GM21447 (cell line): ENCODE measurements at regions not wholly inside any gene's neighbourhood (a gene's known extent, or its start where the extent isn't known, plus 50 kb on each side); places are given as distances from the start of the nearest gene placed in this dataset.

Source experiments
- ATAC-seq: cut with Tn5 transposase; IDR thresholded peaks from one replicate; pipeline ENCODE4 v1.9.1; 2021; ENCODE audit not compliant: unreplicated experiment

DNA sequence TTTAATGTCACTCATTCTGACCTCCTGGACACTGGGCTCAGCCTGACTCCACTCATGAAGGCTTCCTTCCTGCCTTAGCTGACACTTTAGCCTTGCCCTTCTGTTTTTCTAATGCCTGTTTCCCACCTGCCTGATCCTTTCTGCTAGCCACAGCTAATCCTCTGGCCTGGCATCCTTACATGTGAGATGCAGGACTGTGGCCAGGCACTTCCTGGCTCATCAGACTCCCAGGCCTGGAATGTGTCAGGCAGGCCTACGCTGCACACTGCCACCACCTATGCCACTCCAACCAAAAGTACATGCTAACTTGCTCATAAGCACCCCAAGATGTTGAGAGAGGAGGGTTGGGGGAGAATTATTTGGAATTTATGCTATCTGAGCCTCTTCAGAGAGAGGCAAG lies 138.8 kb upstream of the NALF2 start:
- no peak for ATAC-seq

DNA sequence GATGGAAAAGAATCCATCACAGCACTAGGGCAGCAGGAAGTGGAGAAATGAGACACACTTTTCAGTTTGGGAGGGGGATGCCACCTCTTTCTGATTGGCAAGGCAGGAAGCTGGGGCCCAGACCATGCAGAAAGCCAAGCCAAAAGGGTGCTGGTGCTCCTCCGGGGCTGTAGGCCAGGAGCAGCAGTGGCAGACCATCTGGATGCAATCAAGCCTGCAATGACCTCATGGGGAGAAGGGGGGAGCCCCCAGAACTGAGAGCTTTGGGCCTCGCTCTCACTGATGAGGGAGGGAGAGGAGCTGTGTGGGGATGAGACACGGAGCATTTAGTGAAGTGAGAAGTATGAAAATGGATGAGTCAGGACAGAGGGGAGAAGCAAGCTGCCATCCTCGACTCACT lies 141.3 kb upstream of the NALF2 start:
- peak; percentile 75 for ATAC-seq

DNA sequence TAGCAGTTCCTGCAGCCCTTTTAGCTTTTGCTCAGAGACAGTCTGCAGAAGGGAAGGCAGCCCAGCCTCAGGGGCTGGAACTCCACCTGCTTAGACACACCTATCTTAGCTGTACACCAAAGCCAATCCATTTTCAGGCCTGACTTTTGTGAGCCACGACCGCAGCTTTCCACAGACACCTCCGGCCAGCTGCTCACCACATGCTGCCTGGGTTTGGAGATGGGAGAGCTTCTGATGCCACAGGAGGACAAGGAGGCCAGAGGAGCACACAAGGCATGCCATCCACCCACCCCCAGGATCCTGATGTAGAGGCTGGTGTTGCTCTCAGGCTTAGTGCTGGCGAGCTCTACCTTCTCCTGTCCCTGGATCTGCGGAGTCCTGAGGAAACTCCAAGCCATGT lies 141.8 kb upstream of the NALF2 start:
- ATAC-seq, result no peak

DNA sequence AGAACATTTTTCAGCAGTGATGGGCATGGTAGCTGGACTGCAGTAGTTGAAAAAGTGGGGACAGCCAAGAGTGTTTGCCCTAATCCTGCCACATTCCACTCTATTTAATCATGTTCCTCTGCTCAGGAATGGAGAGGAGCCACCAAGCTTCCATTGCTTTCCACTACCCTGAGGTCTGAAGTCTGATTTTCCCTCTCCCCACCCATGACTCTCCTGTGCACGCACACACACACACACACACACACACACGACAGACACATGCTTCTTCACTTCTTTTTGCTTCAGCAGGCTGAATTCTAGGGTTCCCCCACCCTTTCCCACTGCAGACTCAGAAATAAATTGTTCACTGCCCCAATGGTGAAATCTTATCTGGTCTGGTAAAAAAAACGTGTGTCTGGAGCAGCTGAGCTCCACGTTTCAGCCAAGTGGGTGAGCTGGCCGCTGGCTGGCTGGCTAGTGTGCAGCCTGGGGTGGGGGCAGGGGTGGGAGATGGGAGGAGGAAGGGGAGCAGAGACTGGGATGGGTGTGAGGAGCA lies 142.7 kb upstream of the NALF2 start:
- ATAC-seq, result no peak

DNA sequence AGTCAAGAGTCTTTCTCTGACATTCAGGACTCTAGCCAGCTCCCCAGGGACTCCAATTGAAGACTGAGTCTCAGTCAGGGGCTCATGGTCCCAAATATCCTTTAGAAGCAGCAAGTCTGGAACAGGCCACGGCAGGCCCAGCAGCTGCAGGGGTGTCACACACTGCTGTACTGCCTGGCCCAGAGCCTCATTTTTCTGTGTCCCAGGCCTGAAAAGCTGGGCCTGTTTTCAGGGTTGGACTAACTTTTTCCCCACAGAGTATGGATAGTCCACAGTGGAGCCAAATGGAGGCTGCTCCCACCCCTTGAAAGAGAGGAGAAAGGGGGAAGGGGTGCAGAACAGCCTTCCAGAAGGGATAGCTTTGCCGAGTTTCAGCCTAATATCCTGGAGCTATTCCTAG lies 146.8 kb upstream of the NALF2 start:
- no peak for ATAC-seq

DNA sequence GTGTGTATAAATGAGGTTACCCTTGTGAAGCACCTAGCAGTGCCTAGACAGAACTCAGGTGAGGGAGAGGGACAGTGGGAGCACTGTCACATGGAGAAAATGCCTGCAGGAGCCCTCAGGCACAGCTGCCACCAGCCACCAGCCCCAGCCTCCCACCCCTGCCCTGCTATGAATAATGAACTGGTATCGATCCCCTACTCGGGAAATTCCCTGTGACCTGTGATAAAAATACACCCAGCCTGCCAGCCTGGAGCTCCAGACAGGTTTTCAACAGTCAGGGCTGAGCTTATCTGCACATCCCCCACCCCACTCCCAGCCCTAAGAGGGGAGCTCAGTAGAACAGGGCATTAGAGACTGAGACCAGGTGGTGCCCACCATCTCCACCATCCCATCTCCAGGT lies 159.6 kb upstream of the PJA1 start:
- ATAC-seq, result no peak

DNA sequence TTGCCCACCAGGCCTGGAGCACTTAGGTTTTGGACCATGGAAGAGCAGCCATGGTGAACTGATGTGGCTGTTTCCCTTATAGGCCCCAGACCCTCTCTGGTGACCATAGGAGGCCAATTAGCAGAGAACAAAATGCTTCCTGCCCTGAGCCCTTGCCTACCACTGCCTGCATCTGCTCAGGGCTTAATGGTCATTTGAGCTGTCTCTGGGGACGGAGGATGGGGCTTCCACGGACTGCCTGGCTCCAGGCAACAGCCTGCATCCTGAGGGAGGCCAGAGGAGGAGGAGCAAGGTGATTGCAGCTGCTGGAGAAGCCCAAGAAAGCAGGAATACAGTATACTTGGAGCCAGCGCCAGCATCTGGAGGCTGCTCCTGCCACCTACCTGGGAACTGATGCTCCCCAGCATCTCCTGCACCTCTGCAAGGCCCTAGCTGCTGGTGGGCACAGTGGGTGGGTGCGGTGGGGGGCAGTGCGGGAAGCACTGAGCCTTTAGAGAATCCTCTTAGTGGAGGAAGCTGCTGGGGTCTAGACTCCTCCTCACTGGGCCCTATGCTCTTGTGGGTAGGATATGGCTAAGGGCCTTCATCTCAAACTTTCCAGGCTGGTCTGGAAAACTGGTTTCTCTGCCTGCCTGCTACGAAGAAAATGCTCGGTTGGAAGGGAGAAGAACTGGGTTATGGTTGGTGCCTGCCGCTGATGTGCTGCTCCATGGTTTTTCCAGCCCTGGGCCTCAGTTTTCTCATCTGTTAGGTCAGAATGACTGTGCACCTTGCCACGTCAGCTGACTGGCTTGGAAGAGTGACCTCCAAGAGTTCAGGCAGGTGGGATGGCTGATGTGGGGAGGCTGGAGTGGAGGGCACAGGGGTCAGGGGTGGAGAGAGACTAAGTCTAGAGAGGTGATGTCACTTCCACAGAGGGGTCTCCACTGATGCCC lies 158.8 kb upstream of the PJA1 start:
- no peak for ATAC-seq

DNA sequence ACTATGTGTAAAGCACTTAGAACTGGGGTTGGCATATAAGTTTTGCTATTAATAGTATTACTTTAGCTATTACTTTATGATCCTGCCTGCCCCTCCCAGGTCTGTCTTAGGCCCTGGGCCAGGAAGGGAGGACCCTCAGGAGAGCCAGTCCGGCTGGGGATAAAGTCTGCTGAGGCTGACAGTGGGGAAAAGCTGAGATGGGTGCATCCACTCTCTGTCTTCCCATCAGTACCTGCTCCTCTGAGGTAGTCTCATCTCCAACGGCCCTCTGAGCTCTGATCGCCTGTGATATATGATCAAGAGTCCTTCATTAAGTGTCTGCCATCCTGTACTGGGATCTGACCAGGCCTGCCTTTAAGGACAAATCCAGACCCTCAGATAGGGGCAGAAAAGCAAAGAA lies 156.5 kb upstream of the PJA1 start:
- no peak for ATAC-seq

DNA sequence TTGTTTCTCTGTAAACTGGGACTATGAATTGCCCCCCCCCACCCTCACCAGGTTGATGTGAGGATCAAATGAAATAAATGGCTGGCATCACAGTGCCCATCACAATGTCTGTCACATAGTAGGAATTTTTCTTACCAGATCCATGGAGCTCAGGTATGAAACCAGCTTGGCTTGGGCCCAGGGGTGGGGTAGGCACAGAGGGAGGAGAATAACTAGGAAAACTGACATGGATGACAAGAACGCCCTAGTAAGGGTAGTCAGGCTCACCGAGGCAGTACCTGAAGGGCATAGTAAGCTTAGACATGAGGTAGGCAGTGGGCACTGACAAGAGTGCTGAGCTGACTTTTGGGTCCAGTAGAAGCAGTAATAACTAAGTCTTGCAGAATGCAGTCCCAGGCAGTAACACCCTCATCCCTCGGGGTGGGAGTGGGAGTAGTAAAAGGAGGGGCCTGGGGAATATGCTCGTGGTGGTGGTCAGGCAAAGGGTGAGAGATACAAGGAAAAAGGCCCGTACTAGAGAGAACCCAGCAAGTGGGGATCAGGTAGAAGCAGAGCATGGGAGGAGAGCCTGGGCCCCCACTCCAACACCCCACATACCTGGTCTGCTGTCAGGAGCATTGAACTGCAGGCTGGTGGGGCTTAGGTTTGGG lies 155.9 kb upstream of the PJA1 start:
- no peak for ATAC-seq

DNA sequence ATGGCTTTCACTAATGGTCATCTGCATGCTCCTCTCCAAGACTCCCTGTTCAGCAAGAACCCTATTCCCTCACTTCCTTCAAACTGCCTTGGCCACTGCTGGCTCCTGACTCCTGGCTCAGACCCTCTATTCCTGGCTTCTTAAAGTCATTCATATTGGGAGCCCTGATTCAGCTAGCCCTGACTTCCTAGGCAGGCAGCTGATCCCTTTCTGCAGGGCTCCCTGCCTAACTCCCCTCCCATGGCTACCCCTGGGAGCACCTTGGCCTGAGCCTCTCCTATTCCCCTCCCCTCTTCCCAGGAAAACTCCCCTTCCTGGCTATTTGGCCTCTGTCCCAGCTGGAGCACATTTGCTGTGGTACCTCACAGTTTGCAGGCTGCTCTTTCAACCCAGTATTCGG lies 154.9 kb upstream of the PJA1 start:
- ATAC-seq, result no peak

DNA sequence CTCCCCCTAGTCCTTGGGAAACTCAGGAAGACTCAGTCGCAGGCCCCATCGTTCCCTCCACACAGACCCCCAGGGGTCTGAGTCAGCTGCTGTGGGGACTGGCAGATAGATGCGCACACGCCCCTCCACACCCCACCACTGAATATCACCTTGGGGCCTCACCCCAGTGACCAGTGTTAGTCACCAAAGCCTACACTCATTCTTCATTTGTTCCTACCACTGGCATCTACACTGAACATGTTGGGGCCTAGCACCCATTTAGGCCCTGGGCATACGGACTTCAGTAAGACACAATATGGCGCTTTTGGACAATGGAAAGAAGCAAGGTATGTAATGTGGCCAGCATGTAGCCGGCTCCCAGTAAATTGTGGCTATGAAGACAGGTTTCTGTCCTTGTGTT lies 154.1 kb upstream of the PJA1 start:
- no peak for ATAC-seq

DNA sequence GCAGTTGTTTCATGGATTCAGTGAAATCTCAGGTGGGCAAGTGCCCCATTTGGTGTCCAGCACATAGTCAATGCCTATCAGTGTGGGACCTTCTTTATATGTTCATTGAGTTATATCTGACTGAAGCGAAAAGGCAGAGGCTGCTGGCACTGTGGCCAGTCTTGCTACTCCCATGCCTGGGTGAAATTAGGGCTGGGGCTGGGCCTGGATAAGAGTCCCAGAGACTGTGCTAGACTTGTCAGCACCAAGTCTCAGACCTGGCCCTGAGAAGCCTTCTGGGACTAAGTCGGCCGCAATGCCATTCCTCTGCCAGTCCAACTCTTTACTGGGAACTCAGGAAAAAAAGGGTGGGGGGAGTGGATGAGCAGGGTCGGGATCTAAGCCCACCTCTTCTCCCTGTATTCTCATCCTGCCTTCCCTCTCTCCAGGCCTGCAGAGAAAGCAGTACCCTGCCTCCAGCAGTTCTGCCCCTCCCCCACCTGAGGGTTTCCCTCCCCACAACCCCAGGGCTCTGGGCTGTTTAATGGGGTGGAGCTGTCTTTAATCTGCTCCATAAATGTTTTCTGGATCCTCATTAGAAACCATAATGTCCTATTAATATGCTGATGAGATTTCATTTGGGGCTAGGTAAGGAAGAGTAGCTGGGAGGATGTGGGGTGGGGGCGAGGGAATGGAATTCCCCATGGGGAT lies 153.5 kb upstream of the PJA1 start:
- no peak for ATAC-seq

DNA sequence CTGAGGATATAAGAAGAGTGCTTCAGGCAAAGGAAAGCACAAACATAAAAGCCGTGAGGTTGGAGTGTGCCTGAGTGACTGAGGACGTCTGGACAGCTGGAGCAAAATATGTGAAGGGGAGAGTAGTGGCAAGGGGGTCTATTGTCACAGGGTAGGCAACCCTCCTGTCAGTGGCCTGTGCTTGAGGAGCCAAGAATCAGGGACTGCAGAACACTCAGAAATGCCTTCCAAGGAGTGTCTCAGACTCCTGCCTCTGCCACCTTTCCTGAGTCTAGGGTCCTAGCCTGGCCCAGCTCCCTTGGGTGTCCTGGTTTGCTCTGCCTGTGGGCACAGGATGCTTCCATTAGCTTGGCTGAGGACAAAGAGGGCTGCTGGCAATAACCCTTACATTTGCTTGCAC lies 152.5 kb upstream of the PJA1 start:
- ATAC-seq, result no peak

DNA sequence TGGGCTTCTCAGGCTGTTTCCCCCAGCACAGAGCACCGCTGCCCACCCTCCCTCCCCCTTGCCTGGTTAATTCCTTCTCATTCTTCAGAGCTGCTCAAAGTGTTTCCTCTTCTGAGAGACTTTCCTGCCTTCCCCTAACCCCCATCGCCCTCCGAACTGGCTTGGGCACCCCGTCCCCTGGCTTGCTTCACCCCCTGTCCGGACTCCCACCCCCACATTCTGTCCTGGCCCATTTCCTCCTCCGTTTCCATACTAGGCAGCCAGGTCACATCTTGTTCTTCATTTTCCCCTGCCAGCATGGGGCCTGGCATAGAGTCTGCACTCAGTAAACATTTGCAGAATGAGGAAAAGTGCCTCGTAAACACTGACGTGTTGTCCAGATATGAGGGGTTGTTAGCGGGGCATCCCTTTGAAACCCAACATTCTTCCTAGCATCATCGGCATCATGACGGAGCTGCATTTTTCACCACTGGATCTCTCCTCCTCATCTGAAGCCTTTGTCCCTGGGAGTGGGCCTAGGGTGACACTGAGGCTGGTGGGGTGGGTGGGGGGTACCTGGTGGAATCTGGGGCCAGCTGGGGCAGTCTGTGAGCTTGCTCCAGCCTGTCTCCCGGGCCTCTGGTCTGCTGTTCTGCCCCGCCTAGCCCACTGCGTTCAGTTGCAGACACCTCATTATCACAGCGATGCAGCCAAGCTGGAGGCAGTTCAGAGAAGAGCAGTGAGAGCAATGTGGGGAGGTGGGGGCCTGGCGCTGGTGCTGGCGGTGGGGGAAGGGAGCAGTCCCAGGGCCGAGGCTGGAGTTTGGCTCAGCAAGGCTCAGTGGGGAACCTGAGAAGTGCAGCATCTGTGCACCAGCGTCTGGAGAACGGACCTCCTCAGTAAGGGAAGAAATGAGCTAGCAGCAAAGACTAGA lies 149.4 kb upstream of the PJA1 start:
- ATAC-seq, result no peak

DNA sequence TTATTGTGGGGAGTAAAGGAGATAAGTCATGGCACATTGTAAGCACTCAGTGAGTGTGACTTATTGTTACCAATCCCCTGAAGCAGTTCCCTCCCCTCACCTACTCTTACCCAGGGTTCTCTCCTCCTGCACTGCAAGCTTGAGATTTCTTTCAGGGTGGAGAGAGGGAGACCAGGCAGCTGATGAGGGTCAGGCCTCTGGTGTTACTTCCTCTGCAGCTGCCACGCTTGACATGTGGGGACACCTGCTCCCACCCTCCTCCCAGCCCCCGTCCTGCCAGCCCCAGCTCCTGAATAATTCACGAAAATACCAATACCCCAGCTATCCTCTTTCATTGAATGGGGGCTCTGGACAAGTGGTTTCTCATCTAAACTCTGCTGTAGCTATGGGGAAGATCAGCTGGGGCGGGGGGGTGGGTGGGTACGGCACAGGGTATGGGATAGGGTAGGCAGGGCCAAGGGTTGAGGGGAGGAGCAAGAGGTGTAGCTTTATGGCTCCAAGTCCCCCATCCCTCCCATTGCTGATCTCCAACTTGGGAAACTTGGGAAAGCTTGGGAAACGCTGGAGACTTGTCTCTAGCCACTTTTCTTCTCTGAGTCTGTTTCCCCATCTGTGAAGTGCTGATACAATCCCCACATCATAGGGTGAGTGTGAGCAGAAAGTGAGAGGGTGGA lies 148.5 kb upstream of the PJA1 start:
- ATAC-seq, result no peak

DNA sequence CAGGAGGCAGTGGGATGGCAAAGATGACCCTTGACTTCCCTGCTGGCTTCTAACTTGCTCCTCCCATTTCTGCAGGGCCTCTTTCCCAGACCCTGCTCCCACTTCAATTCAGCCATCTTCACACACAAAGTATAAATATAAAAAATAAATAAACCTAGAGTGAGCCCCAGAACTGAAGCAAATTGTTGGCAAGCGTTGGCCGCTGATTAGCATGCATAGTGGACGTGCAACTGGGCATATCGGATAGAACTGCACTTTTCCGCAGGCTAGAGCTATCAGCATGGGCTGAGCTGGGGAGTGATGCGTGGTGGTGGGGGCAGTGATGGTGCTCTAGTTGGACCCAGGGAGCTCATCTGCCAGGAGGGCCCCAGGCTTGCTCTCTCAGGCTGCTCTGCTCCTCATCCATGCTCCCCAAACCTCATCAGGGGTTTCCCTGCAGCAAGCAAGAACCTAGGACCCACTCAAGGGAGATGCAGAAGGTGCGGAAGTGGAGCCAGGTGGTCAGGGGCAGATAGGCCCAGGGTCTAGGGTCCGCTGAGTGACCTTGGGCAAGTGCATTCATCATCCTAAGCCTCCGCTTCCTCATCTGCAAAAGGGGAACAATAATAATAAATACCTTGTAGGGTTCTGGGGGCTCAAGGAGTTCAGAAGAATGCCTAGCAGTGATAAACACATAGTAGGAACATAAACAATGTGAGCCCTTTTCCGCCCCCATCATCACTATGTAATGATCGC lies 146.8 kb upstream of the PJA1 start:
- no peak for ATAC-seq

DNA sequence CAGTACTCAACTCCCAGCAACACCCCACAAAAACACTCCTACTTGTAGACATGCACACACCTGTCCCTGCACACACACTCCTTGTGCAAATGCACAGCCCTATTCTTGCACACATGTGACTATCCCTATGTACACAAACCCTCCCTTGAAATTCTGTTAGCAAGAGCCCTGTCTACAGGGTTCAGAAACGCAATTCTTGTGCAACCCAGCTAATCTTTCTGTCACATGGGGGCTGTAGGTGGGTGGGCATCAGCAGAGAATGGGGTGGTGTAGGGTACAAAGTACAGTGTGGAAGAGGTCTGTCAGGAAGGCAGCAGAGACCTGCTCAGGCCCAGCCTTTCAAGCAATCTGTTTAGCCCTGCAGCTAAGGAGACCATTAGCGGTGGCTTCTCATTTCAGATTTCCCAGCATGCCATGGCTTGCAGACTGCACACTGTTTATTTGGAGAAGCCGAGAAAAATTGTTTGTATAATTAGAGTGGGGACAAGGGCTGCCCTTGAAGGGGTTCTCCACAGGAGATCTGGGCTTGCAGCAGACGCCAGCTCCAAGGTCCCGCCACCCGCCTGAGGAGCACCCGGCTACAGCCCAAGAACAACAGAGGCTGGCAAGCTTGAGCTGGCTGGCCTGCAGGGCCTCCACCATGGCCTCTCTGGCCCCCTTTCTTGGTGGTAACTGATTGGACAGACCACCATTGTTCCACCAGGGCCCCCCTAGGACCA lies 144.0 kb upstream of the PJA1 start:
- ATAC-seq, result no peak

DNA sequence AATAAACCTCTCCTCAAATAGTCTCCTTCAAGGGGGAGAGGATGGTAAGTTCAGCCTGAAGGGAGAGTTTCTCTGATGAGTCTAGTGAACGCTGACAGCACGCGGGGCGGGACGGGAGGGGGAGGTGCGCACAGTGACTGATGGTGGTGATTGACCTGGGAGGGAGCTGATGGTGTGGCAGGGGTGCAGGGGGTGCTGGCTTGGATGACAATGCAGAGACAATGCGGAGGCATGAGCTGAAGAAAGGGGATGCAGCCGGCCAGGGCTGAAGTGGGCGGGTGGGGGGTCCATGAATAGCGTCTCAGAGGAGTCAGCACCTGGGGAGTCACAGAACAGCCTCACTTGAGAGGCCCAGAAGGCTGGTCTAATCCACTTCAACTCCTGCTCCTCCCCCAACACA lies 142.5 kb upstream of the PJA1 start:
- ATAC-seq, result no peak

DNA sequence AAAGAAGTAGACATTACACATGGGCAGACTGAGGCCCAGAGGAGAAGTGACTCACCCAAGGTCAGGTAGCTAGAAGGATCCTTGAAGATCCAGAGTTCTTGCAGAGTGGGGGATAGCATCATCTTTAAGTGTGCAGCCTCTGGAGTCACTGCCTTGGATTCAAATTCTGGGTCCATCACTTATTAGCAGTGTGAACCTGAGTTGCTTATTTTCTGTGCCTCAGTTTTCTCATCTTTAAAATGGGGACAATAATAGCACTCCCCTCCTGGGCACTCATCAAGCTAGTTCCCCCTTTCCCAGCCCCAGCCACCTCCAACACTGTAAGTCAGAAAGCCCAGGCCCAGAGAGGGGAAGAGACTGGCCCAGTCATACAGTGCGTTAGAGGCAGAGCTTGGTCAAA lies 141.8 kb upstream of the PJA1 start:
- no peak for ATAC-seq
